Stimulated activated naive CD8-positive, alpha-beta T cell treated with anti-CD3 and anti-CD28 coated beads, Interleukin-15, Interleukin-2, amounts not matched to agents 100 ng/mL and 50 ng/mL, for 24 hours (primary cell): ENCODE measurements at regions not wholly inside any gene's neighbourhood (a gene's known extent, or its start where the extent isn't known, plus 50 kb on each side); places are given as distances from the start of the nearest gene placed in this dataset.

Source experiments
- H3K27ac Mint-ChIP-seq: one replicate; pipeline ENCODE4 v1.8.0; 2021; ENCODE audit warnings: mild to moderate bottlenecking, mixed read lengths
- H3K27me3 Mint-ChIP-seq: one replicate; pipeline ENCODE4 v1.8.0; 2021; ENCODE audit warnings: mixed read lengths
- H3K36me3 Mint-ChIP-seq: one replicate; pipeline ENCODE4 v1.8.0; 2021; ENCODE audit warnings: low read depth, mixed read lengths
- H3K4me1 Mint-ChIP-seq: one replicate; pipeline ENCODE4 v1.8.0; 2021; ENCODE audit warnings: low read depth, mixed read lengths
- H3K4me3 Mint-ChIP-seq: one replicate; pipeline ENCODE4 v1.8.0; 2021; ENCODE audit warnings: mild to moderate bottlenecking, mixed read lengths
- H3K9me3 Mint-ChIP-seq: one replicate; pipeline ENCODE4 v1.8.0; 2021; ENCODE audit warnings: mixed read lengths

- H3K27me3 Mint-ChIP-seq = peaks cover 11% of the 10 kb centered on the region
- no peaks in the 10 kb centered on the region for H3K9me3 Mint-ChIP-seq
- no peaks in the 10 kb centered on the region for H3K36me3 Mint-ChIP-seq
- no peak overlapping the region for H3K27ac Mint-ChIP-seq
- H3K4me1 Mint-ChIP-seq = no peaks in the 10 kb centered on the region
- no peak overlapping the region for H3K4me3 Mint-ChIP-seq
These were observed 61.1 kb upstream of the DLK1 start for GRCh38 chr14:100665511-100666032.

DNA sequence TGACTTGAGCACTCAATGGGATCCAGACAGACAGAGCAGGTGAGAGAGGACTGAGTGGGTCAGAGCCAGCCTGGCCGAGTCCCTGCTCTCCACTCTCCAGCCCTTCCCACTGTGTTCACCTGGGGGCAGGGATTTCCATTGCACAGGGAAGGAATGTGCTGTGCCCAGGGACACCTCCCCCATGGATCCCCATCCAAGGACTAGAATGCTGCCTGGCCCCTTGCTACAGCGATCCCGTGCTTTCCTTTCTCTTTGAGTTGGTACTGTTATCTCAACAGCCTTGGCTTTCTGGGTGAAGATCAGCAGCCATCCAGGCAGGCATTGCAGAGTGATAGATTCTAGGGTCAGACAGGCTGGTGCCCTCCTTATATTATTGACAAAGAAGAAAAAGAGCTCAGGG lies 60.3 kb upstream of the DLK1 start:
- no peaks in the 10 kb centered on the region for H3K4me1 Mint-ChIP-seq
- H3K27me3 Mint-ChIP-seq = peaks cover 17% of the 10 kb centered on the region

DNA sequence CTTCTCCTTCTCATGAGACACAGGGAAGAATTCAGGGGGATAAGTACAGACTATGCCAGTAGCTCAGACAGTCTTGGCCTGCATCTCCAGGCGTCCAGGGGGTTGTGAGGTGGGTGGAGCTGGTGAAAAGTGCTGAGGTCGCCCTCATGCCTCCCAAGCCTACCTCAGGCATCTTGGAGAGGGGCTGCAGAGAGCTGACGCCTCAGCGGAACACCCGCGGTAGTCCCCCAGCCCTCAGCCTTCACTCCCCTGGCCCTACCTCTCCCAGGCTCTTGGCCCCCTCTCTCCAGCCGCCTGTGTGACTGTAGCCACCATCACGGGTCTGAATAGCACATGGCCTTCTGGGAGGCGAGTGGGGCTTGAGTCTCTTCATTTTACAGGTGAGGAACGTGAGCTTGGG lies 59.8 kb upstream of the DLK1 start:
- H3K27ac Mint-ChIP-seq = no peak overlapping the region

More for the DNA sequence above, 60.3 kb upstream of the DLK1 start:
- Mint-ChIP-seq H3K9me3 (no peaks in the 10 kb centered on the region), H3K36me3 (no peaks in the 10 kb centered on the region), H3K27ac (no peak overlapping the region), H3K4me3 (no peak overlapping the region)

GRCh38 chr14:100667656-100668055 lies 59.0 kb upstream of the DLK1 start:
- Mint-ChIP-seq H3K27me3 (peaks cover 24% of the 10 kb centered on the region), H3K27ac (no peak overlapping the region), H3K4me3 (no peak overlapping the region), H3K9me3 (no peaks in the 10 kb centered on the region), H3K4me1 (no peaks in the 10 kb centered on the region), H3K36me3 (no peaks in the 10 kb centered on the region)

More for the DNA sequence above, 59.8 kb upstream of the DLK1 start:
- Mint-ChIP-seq H3K4me3 (no peak overlapping the region), H3K27me3 (peaks cover 20% of the 10 kb centered on the region), H3K4me1 (no peaks in the 10 kb centered on the region), H3K36me3 (no peaks in the 10 kb centered on the region), H3K9me3 (no peaks in the 10 kb centered on the region)

- H3K9me3 Mint-ChIP-seq = no peaks in the 10 kb centered on the region
- H3K27me3 Mint-ChIP-seq = peaks cover 30% of the 10 kb centered on the region
- no peaks in the 10 kb centered on the region for H3K36me3 Mint-ChIP-seq
- no peak overlapping the region for H3K27ac Mint-ChIP-seq
- H3K4me1 Mint-ChIP-seq = no peaks in the 10 kb centered on the region
- H3K4me3 Mint-ChIP-seq = no peak overlapping the region
These were observed 58.3 kb upstream of the DLK1 start for GRCh38 chr14:100668352-100668751.

GRCh38 chr14:100669011-100669412 lies 57.7 kb upstream of the DLK1 start:
- Mint-ChIP-seq H3K27me3 (peaks cover 36% of the 10 kb centered on the region), H3K36me3 (no peaks in the 10 kb centered on the region), H3K4me1 (no peaks in the 10 kb centered on the region), H3K4me3 (no peak overlapping the region), H3K27ac (no peak overlapping the region), H3K9me3 (no peaks in the 10 kb centered on the region)

DNA sequence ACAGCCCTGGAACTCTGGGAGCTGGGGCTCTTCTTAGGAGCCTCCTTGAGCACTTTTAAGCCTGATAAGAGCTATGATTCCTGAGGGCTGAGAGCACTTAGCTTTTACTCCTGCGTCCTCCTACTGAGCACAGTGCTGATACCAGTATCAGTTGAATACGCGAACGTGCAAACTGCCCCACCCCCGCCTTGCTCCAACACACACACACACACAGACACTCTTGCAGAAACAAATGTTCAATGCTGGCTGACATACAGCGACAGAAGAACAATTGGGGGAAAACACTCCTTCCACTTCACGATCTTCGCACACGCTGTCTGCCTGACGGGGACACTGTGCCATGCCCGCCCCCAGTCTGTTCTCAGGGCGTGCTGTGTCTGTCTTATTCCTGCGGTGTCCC lies 57.2 kb upstream of the DLK1 start:
- Mint-ChIP-seq H3K27me3 (peaks cover 37% of the 10 kb centered on the region), H3K9me3 (no peaks in the 10 kb centered on the region), H3K4me1 (no peaks in the 10 kb centered on the region), H3K4me3 (no peak overlapping the region), H3K27ac (no peak overlapping the region), H3K36me3 (no peaks in the 10 kb centered on the region)

DNA sequence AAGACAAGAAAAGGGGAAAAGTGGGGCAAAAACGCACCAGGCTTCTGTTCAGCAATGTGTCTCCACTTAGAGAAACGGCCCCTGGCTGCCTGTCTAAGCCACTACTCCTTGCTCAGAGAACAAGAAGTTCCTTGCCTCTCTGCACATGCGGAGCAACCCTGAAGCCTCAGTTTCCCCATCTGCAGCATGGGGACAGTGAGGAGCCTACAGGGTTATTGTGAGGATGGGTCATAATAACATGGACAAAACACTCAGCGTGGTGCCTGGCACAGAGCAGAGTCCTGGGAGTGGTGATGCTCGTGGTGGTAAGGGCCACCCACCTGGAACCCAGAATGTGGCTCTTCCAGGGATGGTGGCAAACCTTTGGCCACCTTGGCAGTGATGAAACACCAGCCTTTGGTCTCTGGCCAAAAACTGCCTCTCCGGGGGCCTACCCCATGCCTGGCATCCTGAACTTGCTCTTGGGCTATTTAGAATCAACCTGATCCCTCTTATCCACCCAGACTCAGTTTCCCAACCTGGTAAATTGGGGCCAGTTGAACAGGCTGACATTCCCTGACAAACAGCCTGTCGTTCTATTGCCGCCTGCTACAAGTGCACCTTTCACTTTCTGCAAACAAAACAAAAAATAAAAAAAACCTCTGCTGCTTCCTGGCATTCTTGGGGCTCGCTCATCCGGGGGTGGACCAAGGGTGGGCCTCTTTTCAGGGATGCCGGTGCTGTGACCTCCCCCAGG lies 56.5 kb upstream of the DLK1 start:
- Mint-ChIP-seq H3K27ac (no peak overlapping the region), H3K4me1 (no peaks in the 10 kb centered on the region), H3K9me3 (no peaks in the 10 kb centered on the region), H3K4me3 (no peak overlapping the region), H3K36me3 (no peaks in the 10 kb centered on the region), H3K27me3 (peaks cover 41% of the 10 kb centered on the region)

GRCh38 chr14:100670753-100671049 lies 56.0 kb upstream of the DLK1 start:
- H3K9me3 Mint-ChIP-seq = no peaks in the 10 kb centered on the region
- H3K27me3 Mint-ChIP-seq = peaks cover 41% of the 10 kb centered on the region
- no peaks in the 10 kb centered on the region for H3K4me1 Mint-ChIP-seq
- H3K27ac Mint-ChIP-seq = no peak overlapping the region
- no peaks in the 10 kb centered on the region for H3K36me3 Mint-ChIP-seq
- H3K4me3 Mint-ChIP-seq = no peak overlapping the region

- Mint-ChIP-seq H3K36me3 (no peaks in the 10 kb centered on the region), H3K4me1 (no peaks in the 10 kb centered on the region), H3K27ac (no peak overlapping the region), H3K27me3 (peaks cover 38% of the 10 kb centered on the region), H3K9me3 (no peaks in the 10 kb centered on the region), H3K4me3 (no peak overlapping the region)
These were observed 55.2 kb upstream of the DLK1 start for GRCh38 chr14:100671386-100671901.

GRCh38 chr14:100671906-100672305 lies 54.8 kb upstream of the DLK1 start:
- Mint-ChIP-seq H3K36me3 (no peaks in the 10 kb centered on the region), H3K27me3 (peaks cover 35% of the 10 kb centered on the region), H3K27ac (no peak overlapping the region), H3K4me3 (no peak overlapping the region), H3K9me3 (no peaks in the 10 kb centered on the region), H3K4me1 (no peaks in the 10 kb centered on the region)

GRCh38 chr14:100673085-100673806 lies 53.4 kb upstream of the DLK1 start:
- Mint-ChIP-seq H3K4me1 (no peaks in the 10 kb centered on the region), H3K4me3 (no peak overlapping the region), H3K27ac (no peak overlapping the region), H3K27me3 (peaks cover 35% of the 10 kb centered on the region), H3K9me3 (no peaks in the 10 kb centered on the region), H3K36me3 (no peaks in the 10 kb centered on the region)

- Mint-ChIP-seq H3K4me3 (no peak overlapping the region), H3K27ac (no peak overlapping the region), H3K27me3 (peaks cover 35% of the 10 kb centered on the region), H3K4me1 (no peaks in the 10 kb centered on the region), H3K36me3 (no peaks in the 10 kb centered on the region), H3K9me3 (no peaks in the 10 kb centered on the region)
These were observed 52.9 kb upstream of the DLK1 start for GRCh38 chr14:100673807-100674154.

DNA sequence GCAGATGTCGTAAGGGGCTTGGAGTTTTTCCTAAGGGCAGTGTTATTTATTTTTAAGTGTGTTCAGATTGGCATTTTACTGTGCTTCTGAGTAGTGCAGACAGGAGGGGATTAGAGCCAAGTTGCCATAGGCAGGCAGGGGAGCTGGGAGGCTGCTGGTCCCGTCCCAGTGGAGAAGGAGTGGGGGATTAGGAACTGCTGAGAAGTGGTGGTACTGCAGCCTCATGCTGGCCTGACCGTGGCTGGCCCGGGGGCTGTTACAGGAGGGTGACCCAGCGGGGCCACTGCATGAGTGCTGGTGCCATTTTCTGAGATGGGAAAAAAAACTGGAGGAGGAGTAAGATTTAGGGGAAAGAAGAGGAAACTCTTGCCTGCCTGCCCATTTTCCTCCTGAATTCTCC lies 52.3 kb upstream of the DLK1 start:
- Mint-ChIP-seq H3K4me3 (no peak overlapping the region), H3K36me3 (no peaks in the 10 kb centered on the region), H3K27me3 (peaks cover 35% of the 10 kb centered on the region), H3K4me1 (no peaks in the 10 kb centered on the region), H3K27ac (no peak overlapping the region), H3K9me3 (no peaks in the 10 kb centered on the region)

DNA sequence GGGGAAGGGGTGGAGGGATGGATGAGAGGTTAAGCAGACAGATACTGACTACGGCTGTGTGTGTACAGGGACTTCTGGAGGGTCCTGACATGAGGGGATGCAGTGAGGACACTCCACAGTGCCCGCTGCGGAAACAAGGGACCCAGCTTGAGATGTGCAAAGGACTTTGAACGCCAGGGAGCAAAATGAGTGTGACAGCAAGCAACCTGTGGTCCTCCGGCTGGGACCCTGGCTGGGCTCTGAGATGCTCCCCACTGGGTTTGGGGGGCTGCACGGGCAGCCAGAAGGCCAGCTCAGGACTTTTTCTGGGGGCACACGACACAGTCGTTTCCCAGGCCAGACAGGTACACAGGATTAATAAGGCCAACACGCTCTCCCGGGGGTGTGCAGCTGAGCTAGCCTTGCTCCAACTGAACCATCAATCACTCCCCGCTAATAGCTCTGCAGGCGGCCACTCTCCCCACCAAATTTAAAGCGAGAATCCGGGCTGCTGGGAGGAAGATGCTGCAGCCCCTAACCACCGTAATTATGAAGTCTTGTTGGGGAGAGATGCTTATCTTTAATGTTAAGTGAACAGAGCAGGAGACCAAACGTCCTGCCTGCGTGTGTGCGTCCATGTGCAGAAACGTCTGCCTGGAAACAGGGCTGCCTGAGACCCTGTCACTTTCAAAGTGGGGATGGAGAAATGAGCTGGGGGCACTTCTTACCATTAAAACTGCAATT lies 51.6 kb upstream of the DLK1 start:
- no peaks in the 10 kb centered on the region for H3K36me3 Mint-ChIP-seq
- no peak overlapping the region for H3K27ac Mint-ChIP-seq
- H3K4me3 Mint-ChIP-seq = no peak overlapping the region
- no peaks in the 10 kb centered on the region for H3K4me1 Mint-ChIP-seq
- no peaks in the 10 kb centered on the region for H3K9me3 Mint-ChIP-seq
- peaks cover 35% of the 10 kb centered on the region for H3K27me3 Mint-ChIP-seq
